Right cardiac atrium (tissue), 5 donors: ENCODE measurements at regions not wholly inside any gene's neighbourhood (a gene's known extent, or its start where the extent isn't known, plus 50 kb on each side); places are given as distances from the start of the nearest gene placed in this dataset.
"Not testable (repeated sequence)": the region's sequence is repeated elsewhere in the genome, so short reads cannot be mapped to it uniquely, and the experiment has no call there.

Experiments used
- ATAC-seq, 2 donors: fragments of 200-7000 bp; cut with Tn5 transposase; one replicate each; pipeline versions ENCODE4 v1.8.0 to v1.9.1; 2020; ENCODE audit warnings: moderate library complexity in 2 of 2, mild to moderate bottlenecking in 1 of 2
- DNase-seq, 3 donors: peaks; one replicate each; pipeline ENCODE4 v3.0.0-alpha.2; 2020
- H3K27ac ChIP-seq: one replicate; pipeline ENCODE4 v1.5.1; 2013; ENCODE audit warnings: mild to moderate bottlenecking, low read length, control low read depth, moderate library complexity
- H3K27me3 ChIP-seq: one replicate; pipeline ENCODE4 v1.6.1; 2013; ENCODE audit not compliant: control insufficient read depth, insufficient read depth
- H3K4me1 ChIP-seq: one replicate; pipeline ENCODE4 v1.6.1; 2013; ENCODE audit warnings: low read length; ENCODE audit not compliant: control insufficient read depth, insufficient read depth
- H3K4me3 ChIP-seq: one replicate; pipeline ENCODE4 v1.5.1; 2013; ENCODE audit warnings: low read length, control low read depth
- H3K9me3 ChIP-seq: one replicate; pipeline ENCODE4 v1.6.1; 2013; ENCODE audit warnings: low read length; ENCODE audit not compliant: control insufficient read depth
- WGBS: extraction: QIAGEN DNeasy Blood & Tissue Kit; methylation state at CpG from one replicate; pipeline ENCODE4 v1.1.7; 2013; 5-methylcytosine and 5-hydroxymethylcytosine counted together
- intact Hi-C, 4 donors: fragments of 100-400 bp; cut with DNase I; formaldehyde crosslinking; loops; one replicate each; pipeline versions ENCODE4 v1.11.0 to v1.14.0; 2022 to 2023
- donor health status: healthy with polysubstance abuse.
- donor health status: DM: no; HTN: yes; CAD: no.
- donor health status: DM: no; HTN: no; CAD: no.
- donor health status: DM: no; HTN: yes; CAD: no; lungs with severe emphysema.
- donor health status: DM: yes; HTN: yes; CAD: no.

- no peaks in the 10 kb centered on the region for H3K4me1 ChIP-seq
- ATAC-seq (no peak), DNase-seq (no peak)
- H3K4me3 ChIP-seq: no peak overlapping the region
- intact Hi-C loops: no loop called here
- no peaks in the 10 kb centered on the region for H3K27me3 ChIP-seq
- H3K27ac ChIP-seq: no peak overlapping the region
- H3K9me3 ChIP-seq: no peaks in the 10 kb centered on the region
Measured at GRCh38 chr12:66822961-66823360, 144.1 kb upstream of the GRIP1 start.

- Histone ChIP-seq H3K4me3 (no peak overlapping the region), H3K27me3 (no peaks in the 10 kb centered on the region), H3K27ac (peak overlapping the region; percentile 66), H3K9me3 (no peaks in the 10 kb centered on the region), H3K4me1 (no peaks in the 10 kb centered on the region)
- ATAC-seq: peak; percentile 47 to 56
- WGBS: 75% methylated on average over 5 of the region's 5 CpGs
- DNase-seq: no peak
- intact Hi-C loops: no loop called here
Measured at GRCh38 chr12:66823857-66824570, 145.1 kb upstream of the GRIP1 start.

GRCh38 chr12:66825921-66826320 is 147.0 kb upstream of the GRIP1 start:
- WGBS: 87% methylated on average over 2 of the region's 2 CpGs
- H3K9me3 ChIP-seq, H3K4me3 ChIP-seq, DNase-seq, H3K27ac ChIP-seq, H3K27me3 ChIP-seq, ATAC-seq, H3K4me1 ChIP-seq, intact Hi-C loops: not testable (repeated sequence)

GRCh38 chr12:66829660-66830325 is 150.9 kb upstream of the GRIP1 start:
- Histone ChIP-seq H3K4me1 (no peaks in the 10 kb centered on the region), H3K4me3 (no peak overlapping the region), H3K9me3 (no peaks in the 10 kb centered on the region), H3K27ac (no peak overlapping the region), H3K27me3 (no peaks in the 10 kb centered on the region)
- DNase-seq (no peak), ATAC-seq (no peak)
- intact Hi-C loops: no loop called here
- WGBS: 94% methylated on average over 3 of the region's 3 CpGs

GRCh38 chr12:66831495-66831894 is 152.6 kb upstream of the GRIP1 start:
- DNase-seq: no peak
- no peak for ATAC-seq
- Histone ChIP-seq H3K27me3 (no peaks in the 10 kb centered on the region), H3K27ac (no peak overlapping the region), H3K9me3 (no peaks in the 10 kb centered on the region), H3K4me1 (no peaks in the 10 kb centered on the region), H3K4me3 (no peak overlapping the region)
- intact Hi-C loops: no loop called here
- 69% methylated on average over 4 of the region's 4 CpGs for WGBS

- ATAC-seq: no peak
Measured at GRCh38 chr12:66832997-66833396, 154.1 kb upstream of the GRIP1 start.

GRCh38 chr12:66836623-66837310 is 157.9 kb upstream of the GRIP1 start:
- Histone ChIP-seq H3K4me1 (no peaks in the 10 kb centered on the region), H3K27ac (no peak overlapping the region), H3K4me3 (no peak overlapping the region), H3K27me3 (no peaks in the 10 kb centered on the region), H3K9me3 (no peaks in the 10 kb centered on the region)
- 47% methylated on average over 1 of the region's 1 CpG for WGBS
- intact Hi-C loops: no loop called here
- no peak for ATAC-seq
- DNase-seq: no peak

More at GRCh38 chr12:66832997-66833396, 154.1 kb upstream of the GRIP1 start:
- Histone ChIP-seq H3K4me1 (no peaks in the 10 kb centered on the region), H3K27me3 (no peaks in the 10 kb centered on the region), H3K4me3 (no peak overlapping the region), H3K9me3 (no peaks in the 10 kb centered on the region), H3K27ac (no peak overlapping the region)
- no peak for DNase-seq
- intact Hi-C loops: no loop called here
- WGBS: 91% methylated on average over 2 of the region's 2 CpGs

- 78% methylated on average over 1 of the region's 1 CpG for WGBS
- no peak overlapping the region for H3K4me3 ChIP-seq
- no peak for DNase-seq
- H3K27me3 ChIP-seq: no peaks in the 10 kb centered on the region
- no peaks in the 10 kb centered on the region for H3K9me3 ChIP-seq
- intact Hi-C loops: no loop called here
- no peak overlapping the region for H3K27ac ChIP-seq
- ATAC-seq: no peak
- no peaks in the 10 kb centered on the region for H3K4me1 ChIP-seq
Measured at GRCh38 chr12:66837311-66837627, 158.4 kb upstream of the GRIP1 start.

- Histone ChIP-seq H3K4me1 (no peaks in the 10 kb centered on the region), H3K27ac (no peak overlapping the region), H3K27me3 (no peaks in the 10 kb centered on the region), H3K9me3 (no peaks in the 10 kb centered on the region), H3K4me3 (no peak overlapping the region)
- ATAC-seq: no peak
- WGBS: 87% methylated on average over 4 of the region's 4 CpGs
- intact Hi-C loops: no loop called here
- no peak for DNase-seq
Measured at GRCh38 chr12:66838366-66838765, 159.5 kb upstream of the GRIP1 start.

- H3K27me3 ChIP-seq: no peaks in the 10 kb centered on the region
- no peak overlapping the region for H3K4me3 ChIP-seq
- no peaks in the 10 kb centered on the region for H3K4me1 ChIP-seq
- no peak overlapping the region for H3K27ac ChIP-seq
- ATAC-seq (no peak), DNase-seq (no peak)
- H3K9me3 ChIP-seq: no peaks in the 10 kb centered on the region
- intact Hi-C loops: no loop called here
- WGBS: 83% methylated on average over 2 of the region's 2 CpGs
Measured at GRCh38 chr12:66848967-66849366, 170.1 kb upstream of the GRIP1 start.

GRCh38 chr12:66851134-66851533 is 172.3 kb upstream of the GRIP1 start:
- Histone ChIP-seq H3K9me3 (no peaks in the 10 kb centered on the region), H3K4me1 (no peaks in the 10 kb centered on the region), H3K4me3 (no peak overlapping the region), H3K27ac (no peak overlapping the region), H3K27me3 (no peaks in the 10 kb centered on the region)
- ATAC-seq (no peak), DNase-seq (no peak)
- intact Hi-C loops: no loop called here
- WGBS: 53% methylated on average over 5 of the region's 5 CpGs
